ENCODE measurements at regions not wholly inside any gene's neighbourhood (a gene's known extent, or its start where the extent isn't known, plus 50 kb on each side); places are given as distances from the start of the nearest gene placed in this dataset.

- TF ChIP-seq TAF1 (IDR thresholded peaks at IDR 0.05; ENCODE audit: borderline replicate concordance, low read depth, low read length): no peak
- TF ChIP-seq POLR2AphosphoS5 (IDR thresholded peaks at IDR 0.05; ENCODE audit: low read depth, low read length): no peak
- TF ChIP-seq POLR2A (IDR thresholded peaks at IDR 0.05; ENCODE audit: low read depth, low read length): no peak
These were observed 1824.7 kb downstream of the PCDH7 start for GRCh38 chr4:32544846-32545245.
